Activated naive CD4-positive, alpha-beta T cell treated with anti-CD3 and anti-CD28 coated beads, Interleukin-2, amount 50 U/mL, for 24 hours (primary cell): ENCODE measurements at regions not wholly inside any gene's neighbourhood (a gene's known extent, or its start where the extent isn't known, plus 50 kb on each side); places are given as distances from the start of the nearest gene placed in this dataset.
"Not testable (repeated sequence)": the region's sequence is repeated elsewhere in the genome, so short reads cannot be mapped to it uniquely, and the experiment has no call there.

Source experiments
- H3K27ac Mint-ChIP-seq: one replicate; pipeline ENCODE4 v1.8.0; 2021; ENCODE audit warnings: mild to moderate bottlenecking, mixed read lengths
- H3K27me3 Mint-ChIP-seq: one replicate; pipeline ENCODE4 v1.8.0; 2021; ENCODE audit warnings: mixed read lengths
- H3K36me3 Mint-ChIP-seq: one replicate; pipeline ENCODE4 v1.8.0; 2021; ENCODE audit warnings: mixed read lengths
- H3K4me1 Mint-ChIP-seq: one replicate; pipeline ENCODE4 v1.8.0; 2021; ENCODE audit warnings: mixed read lengths
- H3K4me3 Mint-ChIP-seq: one replicate; pipeline ENCODE4 v1.8.0; 2021; ENCODE audit warnings: mild to moderate bottlenecking, mixed read lengths
- H3K9me3 Mint-ChIP-seq: one replicate; pipeline ENCODE4 v1.8.0; 2021; ENCODE audit warnings: mixed read lengths

- H3K9me3 Mint-ChIP-seq, H3K36me3 Mint-ChIP-seq, H3K4me1 Mint-ChIP-seq, H3K27me3 Mint-ChIP-seq, H3K27ac Mint-ChIP-seq, H3K4me3 Mint-ChIP-seq: not testable (repeated sequence)
These were observed 738.0 kb upstream of the CDH6 start for GRCh38 chr5:30455484-30455883.

- Mint-ChIP-seq H3K9me3 (peaks cover 7% of the 10 kb centered on the region), H3K36me3 (no peaks in the 10 kb centered on the region), H3K27ac (no peak overlapping the region), H3K27me3 (no peaks in the 10 kb centered on the region), H3K4me3 (no peak overlapping the region), H3K4me1 (no peaks in the 10 kb centered on the region)
These were observed 740.3 kb upstream of the CDH6 start for GRCh38 chr5:30453168-30453567.

GRCh38 chr5:30450153-30450552 is 743.3 kb upstream of the CDH6 start:
- Mint-ChIP-seq H3K36me3 (no peaks in the 10 kb centered on the region), H3K4me3 (no peak overlapping the region), H3K27ac (no peak overlapping the region), H3K4me1 (no peaks in the 10 kb centered on the region), H3K9me3 (peaks cover 12% of the 10 kb centered on the region), H3K27me3 (no peaks in the 10 kb centered on the region)

- Mint-ChIP-seq H3K9me3 (peaks cover 23% of the 10 kb centered on the region), H3K27ac (no peak overlapping the region), H3K4me3 (no peak overlapping the region), H3K36me3 (no peaks in the 10 kb centered on the region), H3K27me3 (no peaks in the 10 kb centered on the region), H3K4me1 (no peaks in the 10 kb centered on the region)
These were observed 746.1 kb upstream of the CDH6 start for GRCh38 chr5:30447431-30447830.

- Mint-ChIP-seq H3K27ac (no peak overlapping the region), H3K27me3 (no peaks in the 10 kb centered on the region), H3K9me3 (peaks cover 23% of the 10 kb centered on the region), H3K36me3 (no peaks in the 10 kb centered on the region), H3K4me3 (no peak overlapping the region), H3K4me1 (no peaks in the 10 kb centered on the region)
These were observed 747.0 kb upstream of the CDH6 start for GRCh38 chr5:30446456-30446855.

- H3K9me3 Mint-ChIP-seq = peaks cover 20% of the 10 kb centered on the region
- no peak overlapping the region for H3K4me3 Mint-ChIP-seq
- H3K36me3 Mint-ChIP-seq = no peaks in the 10 kb centered on the region
- H3K27ac Mint-ChIP-seq = no peak overlapping the region
- H3K4me1 Mint-ChIP-seq = no peaks in the 10 kb centered on the region
- no peaks in the 10 kb centered on the region for H3K27me3 Mint-ChIP-seq
These were observed 754.7 kb upstream of the CDH6 start for GRCh38 chr5:30438785-30439184.

GRCh38 chr5:30436691-30437090 is 756.8 kb upstream of the CDH6 start:
- H3K4me1 Mint-ChIP-seq = no peaks in the 10 kb centered on the region
- no peak overlapping the region for H3K4me3 Mint-ChIP-seq
- no peak overlapping the region for H3K27ac Mint-ChIP-seq
- no peaks in the 10 kb centered on the region for H3K27me3 Mint-ChIP-seq
- peaks cover 21% of the 10 kb centered on the region for H3K9me3 Mint-ChIP-seq
- no peaks in the 10 kb centered on the region for H3K36me3 Mint-ChIP-seq

GRCh38 chr5:30428866-30429407 is 764.5 kb upstream of the CDH6 start:
- not testable (repeated sequence) for H3K36me3 Mint-ChIP-seq, H3K4me1 Mint-ChIP-seq, H3K9me3 Mint-ChIP-seq, H3K4me3 Mint-ChIP-seq, H3K27me3 Mint-ChIP-seq, H3K27ac Mint-ChIP-seq

GRCh38 chr5:30414078-30414477 is 779.4 kb upstream of the CDH6 start:
- H3K36me3 Mint-ChIP-seq = no peaks in the 10 kb centered on the region
- no peak overlapping the region for H3K27ac Mint-ChIP-seq
- H3K4me3 Mint-ChIP-seq = no peak overlapping the region
- H3K27me3 Mint-ChIP-seq = no peaks in the 10 kb centered on the region
- no peaks in the 10 kb centered on the region for H3K4me1 Mint-ChIP-seq
- H3K9me3 Mint-ChIP-seq = peaks cover 16% of the 10 kb centered on the region

- no peaks in the 10 kb centered on the region for H3K27me3 Mint-ChIP-seq
- no peak overlapping the region for H3K27ac Mint-ChIP-seq
- no peaks in the 10 kb centered on the region for H3K4me1 Mint-ChIP-seq
- H3K4me3 Mint-ChIP-seq = no peak overlapping the region
- peaks cover 21% of the 10 kb centered on the region for H3K9me3 Mint-ChIP-seq
- no peaks in the 10 kb centered on the region for H3K36me3 Mint-ChIP-seq
These were observed 779.9 kb upstream of the CDH6 start for GRCh38 chr5:30413540-30413939.

GRCh38 chr5:30405821-30406220 is 787.7 kb upstream of the CDH6 start:
- Mint-ChIP-seq H3K36me3 (no peaks in the 10 kb centered on the region), H3K4me3 (no peak overlapping the region), H3K9me3 (peaks cover 11% of the 10 kb centered on the region), H3K4me1 (no peaks in the 10 kb centered on the region), H3K27me3 (no peaks in the 10 kb centered on the region), H3K27ac (no peak overlapping the region)

- H3K4me3 Mint-ChIP-seq = no peak overlapping the region
- no peaks in the 10 kb centered on the region for H3K36me3 Mint-ChIP-seq
- peaks cover 11% of the 10 kb centered on the region for H3K9me3 Mint-ChIP-seq
- no peaks in the 10 kb centered on the region for H3K27me3 Mint-ChIP-seq
- H3K4me1 Mint-ChIP-seq = no peaks in the 10 kb centered on the region
- no peak overlapping the region for H3K27ac Mint-ChIP-seq
These were observed 791.9 kb upstream of the CDH6 start for GRCh38 chr5:30401479-30402058.

GRCh38 chr5:30398423-30398822 is 795.1 kb upstream of the CDH6 start:
- no peaks in the 10 kb centered on the region for H3K36me3 Mint-ChIP-seq
- H3K27ac Mint-ChIP-seq = no peak overlapping the region
- no peaks in the 10 kb centered on the region for H3K27me3 Mint-ChIP-seq
- no peak overlapping the region for H3K4me3 Mint-ChIP-seq
- H3K9me3 Mint-ChIP-seq = peaks cover 12% of the 10 kb centered on the region
- H3K4me1 Mint-ChIP-seq = no peaks in the 10 kb centered on the region

GRCh38 chr5:30392897-30393296 is 800.6 kb upstream of the CDH6 start:
- no peaks in the 10 kb centered on the region for H3K27me3 Mint-ChIP-seq
- no peaks in the 10 kb centered on the region for H3K4me1 Mint-ChIP-seq
- H3K4me3 Mint-ChIP-seq = no peak overlapping the region
- H3K36me3 Mint-ChIP-seq = no peaks in the 10 kb centered on the region
- no peak overlapping the region for H3K27ac Mint-ChIP-seq
- peaks cover 12% of the 10 kb centered on the region for H3K9me3 Mint-ChIP-seq

GRCh38 chr5:30390095-30390494 is 803.4 kb upstream of the CDH6 start:
- Mint-ChIP-seq H3K27me3 (no peaks in the 10 kb centered on the region), H3K9me3 (peaks cover 12% of the 10 kb centered on the region), H3K4me1 (no peaks in the 10 kb centered on the region), H3K27ac (no peak overlapping the region), H3K36me3 (no peaks in the 10 kb centered on the region), H3K4me3 (no peak overlapping the region)

- Mint-ChIP-seq H3K4me1 (no peaks in the 10 kb centered on the region), H3K27ac (no peak overlapping the region), H3K9me3 (peaks cover 13% of the 10 kb centered on the region), H3K4me3 (no peak overlapping the region), H3K27me3 (no peaks in the 10 kb centered on the region), H3K36me3 (no peaks in the 10 kb centered on the region)
These were observed 805.4 kb upstream of the CDH6 start for GRCh38 chr5:30387974-30388632.

GRCh38 chr5:30385754-30386153 is 807.7 kb upstream of the CDH6 start:
- no peak overlapping the region for H3K4me3 Mint-ChIP-seq
- H3K27me3 Mint-ChIP-seq = no peaks in the 10 kb centered on the region
- H3K9me3 Mint-ChIP-seq = peaks cover 16% of the 10 kb centered on the region
- H3K27ac Mint-ChIP-seq = no peak overlapping the region
- no peaks in the 10 kb centered on the region for H3K36me3 Mint-ChIP-seq
- H3K4me1 Mint-ChIP-seq = no peaks in the 10 kb centered on the region
